ENCODE measurements at regions not wholly inside any gene's neighbourhood (a gene's known extent, or its start where the extent isn't known, plus 50 kb on each side); places are given as distances from the start of the nearest gene placed in this dataset.

- no peak overlapping the region for H3K4me3 ChIP-seq (ENCODE audit: low read depth, low read length)
- no peak for TF ChIP-seq CTCF (IDR thresholded peaks at IDR 0.05; ENCODE audit: low read depth, low read length)
Observed at GRCh38 chrX:149365552-149365951, 139.6 kb downstream of the IDS start.

DNA sequence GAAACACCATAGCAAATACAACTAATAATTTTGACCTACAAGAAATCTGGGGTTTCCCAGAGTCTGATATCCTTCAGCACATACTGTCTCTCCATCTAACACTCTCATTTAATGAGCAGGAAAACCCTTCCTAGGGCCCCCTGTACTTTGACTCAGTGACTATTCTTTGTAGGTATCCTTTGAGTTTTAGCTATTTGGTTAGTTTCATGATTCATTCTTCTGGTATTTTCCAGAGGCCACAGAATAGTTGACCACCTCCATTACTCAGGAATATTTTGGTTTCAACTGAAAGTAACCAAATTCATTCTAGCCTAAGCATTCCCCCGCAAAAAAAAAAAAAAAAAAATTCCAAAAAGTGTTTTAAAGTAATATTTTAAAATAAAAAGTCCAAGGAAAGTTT, 140.0 kb downstream of the IDS start:
- H3K4me3 ChIP-seq (ENCODE audit: low read depth, low read length), result no peak overlapping the region
- no peak for TF ChIP-seq CTCF (IDR thresholded peaks at IDR 0.05; ENCODE audit: low read depth, low read length)

DNA sequence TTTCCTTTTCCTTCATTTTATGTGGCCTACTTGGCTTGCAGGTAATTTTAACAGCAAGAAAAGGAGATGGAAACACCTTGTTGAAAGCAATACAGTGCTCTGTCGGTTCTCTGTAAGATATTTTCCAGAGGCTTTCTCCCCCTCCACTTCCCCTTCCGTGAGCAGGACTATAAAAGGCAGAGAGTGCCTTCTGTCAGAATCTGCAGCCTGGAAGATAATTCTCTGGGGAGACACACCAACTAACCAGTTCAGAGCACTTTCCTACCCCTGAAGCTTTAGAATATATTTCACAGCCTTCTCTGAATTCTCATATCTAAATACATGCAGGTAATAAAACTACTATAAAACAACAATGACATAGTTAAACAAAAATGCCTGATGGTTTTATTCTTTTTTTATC, 141.1 kb downstream of the IDS start:
- no peak overlapping the region for H3K4me3 ChIP-seq (ENCODE audit: low read depth, low read length)
- TF ChIP-seq CTCF (IDR thresholded peaks at IDR 0.05; ENCODE audit: low read depth, low read length), result no peak

DNA sequence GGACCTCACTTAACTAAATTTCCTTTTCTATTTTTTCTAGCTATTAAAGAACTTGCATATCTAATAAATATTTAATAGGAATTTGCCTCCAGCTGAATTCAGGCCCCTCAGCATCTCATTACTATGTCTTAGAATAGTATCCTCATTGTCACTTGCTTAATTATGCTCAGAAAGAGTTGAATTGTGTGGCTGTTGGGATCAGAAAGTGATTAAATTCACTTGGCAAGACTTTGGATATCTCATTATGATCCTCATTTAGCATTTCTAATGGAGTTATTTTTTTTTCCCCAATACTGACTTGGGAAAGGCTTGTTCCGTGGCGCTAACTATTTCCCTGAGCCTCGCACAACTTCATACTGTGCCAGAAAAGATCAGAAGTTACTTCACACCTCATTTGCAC, 158.8 kb downstream of the IDS start:
- TF ChIP-seq CTCF (IDR thresholded peaks at IDR 0.05; ENCODE audit: low read depth, low read length), result no peak

DNA sequence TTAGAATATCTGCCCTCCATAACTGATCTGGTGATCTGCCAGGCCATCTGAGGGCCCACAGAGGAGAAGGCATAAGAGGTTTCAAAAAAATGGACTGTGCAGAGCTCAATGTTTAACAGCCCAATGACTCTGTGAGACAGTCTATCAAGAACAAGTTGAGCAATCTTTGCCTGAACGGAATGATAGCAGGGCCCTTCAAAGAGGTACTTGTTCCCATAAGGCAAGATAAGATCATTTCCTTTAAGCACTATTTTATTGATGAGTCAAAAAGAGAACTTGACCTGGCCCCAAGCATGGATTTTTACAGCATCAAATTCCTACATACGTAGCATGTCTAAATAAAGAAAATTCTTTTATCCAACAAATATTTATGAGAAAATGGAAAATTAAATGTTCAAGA, 182.8 kb downstream of the IDS start:
- no peak for TF ChIP-seq CTCF (IDR thresholded peaks at IDR 0.05; ENCODE audit: low read depth, low read length)
- no peak overlapping the region for H3K4me3 ChIP-seq (ENCODE audit: low read depth, low read length)

More for the DNA sequence above, 158.8 kb downstream of the IDS start:
- no peak overlapping the region for H3K4me3 ChIP-seq (ENCODE audit: low read depth, low read length)

DNA sequence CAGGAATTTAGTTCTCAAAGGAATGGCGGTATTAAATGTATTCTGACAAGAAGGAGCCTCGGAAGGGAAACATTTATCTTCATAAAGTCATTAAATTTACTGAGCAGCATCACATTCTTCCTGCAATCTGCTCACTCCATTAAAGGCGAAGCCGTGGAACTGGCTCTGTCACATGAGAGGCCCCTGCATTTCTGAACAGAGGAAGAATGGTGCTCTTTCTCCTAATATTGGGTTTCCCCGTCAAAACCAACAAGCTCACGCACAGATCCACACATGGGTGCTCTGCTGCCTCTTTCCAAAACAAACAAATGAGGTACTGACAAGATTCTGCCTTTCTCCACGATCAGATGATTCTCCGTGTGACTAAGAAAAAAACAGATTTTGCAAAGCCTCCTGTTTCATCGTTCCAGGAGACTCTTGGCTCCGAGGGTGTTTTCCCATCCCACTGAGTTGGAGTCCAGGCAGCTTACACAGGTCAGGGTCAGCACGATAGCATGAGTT, 191.2 kb downstream of the IDS start:
- no peak for TF ChIP-seq CTCF (IDR thresholded peaks at IDR 0.05; ENCODE audit: low read depth, low read length)
- H3K4me3 ChIP-seq (ENCODE audit: low read depth, low read length), result no peak overlapping the region

- no peak for TF ChIP-seq CTCF (IDR thresholded peaks at IDR 0.05; ENCODE audit: low read depth, low read length)
- H3K4me3 ChIP-seq (ENCODE audit: low read depth, low read length), result no peak overlapping the region
Observed at GRCh38 chrX:149312988-149313387, 192.1 kb downstream of the IDS start.

All from WI38 (cell line).